Astrocyte of the hippocampus (primary cell): ENCODE measurements at regions not wholly inside any gene's neighbourhood (a gene's known extent, or its start where the extent isn't known, plus 50 kb on each side); places are given as distances from the start of the nearest gene placed in this dataset.

Experiments used
- DNase-seq: peaks from one replicate; pipeline ENCODE4 v3.0.0; 2011; ENCODE audit warnings: low read depth, low spot score

DNA sequence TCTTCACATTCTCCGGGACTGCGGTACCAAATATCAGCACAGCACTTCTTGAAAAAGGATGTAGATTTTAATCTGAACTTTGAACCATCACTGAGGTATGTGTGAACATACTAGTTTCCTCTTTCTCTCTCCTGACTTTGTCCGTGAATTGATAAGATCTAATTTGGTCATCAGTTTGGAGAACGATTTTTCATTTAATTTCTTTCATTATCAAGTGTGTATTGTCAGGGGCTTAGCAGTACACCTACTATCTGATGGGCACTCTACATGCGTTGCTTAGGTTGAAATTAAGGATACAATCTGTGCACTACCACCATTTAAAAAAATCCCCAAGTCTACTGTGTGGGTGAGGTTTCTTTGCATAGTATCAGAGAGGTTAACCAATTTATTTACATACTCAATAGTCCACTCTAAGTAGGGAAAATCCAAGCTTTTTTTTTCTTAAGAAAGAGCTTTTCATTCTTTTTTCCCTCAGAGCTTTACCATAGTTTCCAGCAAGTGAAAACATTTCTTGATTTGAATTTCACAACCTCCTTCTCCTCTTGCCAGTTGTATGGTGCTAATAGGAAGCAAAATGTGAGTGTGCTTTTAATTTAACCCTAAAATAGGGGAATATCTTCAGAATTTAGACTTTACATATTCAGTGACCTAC, 105.4 kb upstream of the ESR1 start:
- DNase-seq: no peak

DNA sequence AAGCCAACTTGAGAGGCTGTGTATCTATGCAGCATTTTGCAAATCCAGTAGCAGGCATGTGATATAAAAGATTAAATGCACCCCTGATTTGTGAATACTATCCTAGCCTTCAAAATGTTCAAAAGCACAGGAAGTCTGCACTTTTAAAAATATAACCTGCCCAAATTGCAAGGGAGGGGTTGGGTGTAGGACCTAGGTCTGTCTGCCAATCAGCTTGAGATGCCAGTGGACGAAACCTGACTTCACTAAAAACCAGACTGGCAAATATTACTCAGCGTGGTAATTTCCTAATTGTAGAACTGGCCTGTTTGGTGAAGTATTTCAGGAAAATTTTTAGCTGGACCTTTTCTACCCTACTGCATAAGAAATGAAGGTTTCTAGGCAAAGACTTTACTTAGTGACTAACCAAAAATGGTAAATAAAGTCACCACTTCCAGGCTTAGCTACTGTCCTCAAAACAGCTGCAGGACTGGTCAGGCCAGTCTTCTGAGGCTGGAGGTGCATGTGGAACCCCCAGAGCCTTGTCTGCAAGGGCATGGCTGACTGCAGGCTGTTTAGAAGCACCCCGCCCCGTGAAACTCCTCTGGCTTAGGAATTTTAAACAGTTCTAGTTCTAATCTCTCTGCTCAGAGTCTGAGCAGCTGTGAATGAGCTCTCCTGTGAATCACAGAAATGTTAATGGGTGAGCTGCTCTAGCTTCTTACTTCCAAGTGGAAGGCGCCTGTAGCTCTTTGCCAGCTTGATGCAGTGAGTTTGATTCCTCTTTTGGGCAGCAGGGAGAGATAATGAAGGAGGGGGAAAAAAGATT, 104.4 kb upstream of the ESR1 start:
- no peak for DNase-seq

DNA sequence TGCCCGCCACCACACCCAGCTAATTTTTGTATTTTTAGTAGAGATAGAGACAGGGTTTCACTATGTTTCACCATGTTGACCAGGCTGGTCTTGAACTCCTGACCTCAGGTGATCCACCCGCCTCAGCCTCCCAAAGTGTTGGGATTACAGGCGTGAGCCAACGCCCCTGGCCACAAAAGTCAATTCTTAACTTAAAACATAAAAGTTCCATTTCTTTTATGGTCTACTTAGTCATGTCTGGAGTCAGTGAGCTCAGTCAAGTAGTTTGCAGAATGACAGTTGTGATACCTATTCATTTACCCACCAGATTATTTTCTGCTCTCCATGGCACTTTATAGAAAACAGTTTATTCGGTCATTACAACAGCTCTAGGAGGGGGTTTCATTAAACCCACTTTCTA, 103.1 kb upstream of the ESR1 start:
- no peak for DNase-seq

DNA sequence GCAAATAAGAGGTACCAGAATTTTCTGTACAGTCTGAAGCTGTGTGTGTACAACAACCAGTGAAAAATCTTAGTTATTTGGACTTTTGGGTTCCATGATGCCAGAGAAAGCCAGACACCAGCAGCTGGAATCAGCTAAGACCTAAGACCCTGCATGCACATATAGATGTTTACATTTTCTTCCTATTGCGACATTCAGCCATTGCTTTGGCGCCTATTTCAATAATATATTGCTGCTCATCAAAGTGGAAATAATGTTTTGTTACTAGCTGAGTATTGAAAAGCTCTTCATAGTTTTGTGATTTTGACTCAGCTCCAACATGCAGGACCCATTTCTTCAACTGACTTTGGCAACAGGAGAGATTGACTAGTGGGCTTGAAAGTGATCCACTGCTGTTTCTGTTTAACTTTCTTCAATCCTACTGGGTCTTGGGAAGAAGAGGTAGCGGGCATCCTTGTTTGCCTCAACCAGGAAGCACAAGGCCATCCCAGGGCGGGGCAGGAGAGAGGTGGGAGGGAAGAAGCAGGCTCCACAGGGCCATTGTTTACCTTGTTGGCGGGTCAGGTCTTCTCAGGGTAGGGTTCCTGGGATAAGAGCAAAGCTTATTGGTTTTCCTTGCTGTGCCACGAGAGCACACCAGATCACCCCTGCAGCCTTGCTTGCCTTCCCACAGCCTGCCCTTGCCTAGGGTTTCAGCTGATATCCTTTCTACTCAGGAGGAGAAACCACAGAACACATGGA, 101.3 kb upstream of the ESR1 start:
- no peak for DNase-seq

DNA sequence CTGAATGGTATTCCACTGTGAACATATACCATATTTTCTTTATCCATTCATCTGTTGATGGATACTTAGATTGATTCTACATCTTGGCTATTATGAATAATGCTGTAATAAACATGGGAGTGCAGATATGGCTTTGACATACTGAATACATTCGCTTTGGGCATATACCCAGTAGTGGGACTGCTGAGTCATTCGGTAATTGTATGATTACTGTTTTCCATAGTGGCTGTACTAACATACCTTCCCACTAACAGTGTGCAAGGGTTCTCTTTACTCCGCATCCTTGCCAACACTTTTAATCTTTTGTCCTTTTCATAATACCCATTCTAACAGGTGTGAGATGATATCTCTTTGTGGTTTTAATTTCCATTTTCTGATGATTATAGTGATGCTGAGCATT, 98.2 kb upstream of the ESR1 start:
- no peak for DNase-seq

DNA sequence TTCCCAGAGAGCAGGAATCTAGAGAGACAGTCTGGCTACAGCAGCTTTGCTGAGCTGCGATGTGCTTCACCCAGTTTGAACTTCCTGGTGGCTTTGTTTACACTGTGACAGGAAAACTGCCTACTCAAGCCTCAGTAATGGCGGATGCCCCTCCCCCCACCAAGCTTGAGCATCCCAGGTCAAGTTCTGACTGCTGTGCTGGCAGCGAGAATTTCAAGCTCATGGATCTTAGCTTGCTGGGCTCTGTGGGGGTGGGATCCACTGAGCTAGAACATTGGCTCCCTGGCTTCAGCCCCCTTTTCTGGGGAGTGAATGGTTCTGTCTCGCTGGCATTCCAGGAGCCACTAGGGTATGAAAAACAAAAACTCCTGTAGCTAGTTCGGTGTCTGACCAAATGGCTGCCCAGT, 91.0 kb upstream of the ESR1 start:
- no peak for DNase-seq

DNA sequence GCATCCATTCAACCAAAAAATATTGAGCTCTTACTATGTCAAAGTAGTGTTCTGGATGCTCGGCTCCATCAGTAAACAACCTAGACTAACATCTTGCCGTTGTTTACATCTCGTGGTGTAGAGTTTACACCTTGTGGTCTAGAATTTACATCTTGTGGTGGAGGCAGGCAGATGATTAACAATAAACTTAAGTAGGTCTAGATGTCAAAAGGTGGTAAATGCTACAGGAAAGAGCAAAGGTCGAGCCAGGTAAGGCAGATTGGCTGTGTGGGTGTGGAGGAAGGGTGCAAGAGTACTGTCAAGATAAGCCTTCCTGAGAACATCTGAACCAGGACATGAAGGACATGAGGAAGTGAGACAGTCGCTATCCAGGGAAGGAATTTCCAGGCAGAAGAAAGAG, 88.4 kb upstream of the ESR1 start:
- DNase-seq: no peak

DNA sequence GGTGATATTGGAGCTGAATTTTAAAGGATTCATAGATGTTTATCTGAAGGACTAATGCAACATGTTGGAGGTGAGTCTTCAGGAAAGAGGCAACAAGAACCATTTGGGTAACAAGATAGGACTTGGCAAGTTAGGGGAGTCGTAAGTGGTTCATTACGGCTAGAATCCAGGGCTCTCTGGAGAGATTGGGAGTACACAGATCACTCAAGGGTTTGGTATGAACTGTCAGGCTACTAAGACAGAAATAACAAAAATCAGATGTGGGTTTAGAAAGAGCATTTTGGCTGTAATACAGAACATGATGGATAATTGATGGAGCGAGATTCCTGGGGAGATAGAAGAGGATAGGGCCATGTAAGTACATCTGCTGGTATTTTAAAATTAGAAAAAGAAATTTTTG, 86.3 kb upstream of the ESR1 start:
- DNase-seq: no peak

DNA sequence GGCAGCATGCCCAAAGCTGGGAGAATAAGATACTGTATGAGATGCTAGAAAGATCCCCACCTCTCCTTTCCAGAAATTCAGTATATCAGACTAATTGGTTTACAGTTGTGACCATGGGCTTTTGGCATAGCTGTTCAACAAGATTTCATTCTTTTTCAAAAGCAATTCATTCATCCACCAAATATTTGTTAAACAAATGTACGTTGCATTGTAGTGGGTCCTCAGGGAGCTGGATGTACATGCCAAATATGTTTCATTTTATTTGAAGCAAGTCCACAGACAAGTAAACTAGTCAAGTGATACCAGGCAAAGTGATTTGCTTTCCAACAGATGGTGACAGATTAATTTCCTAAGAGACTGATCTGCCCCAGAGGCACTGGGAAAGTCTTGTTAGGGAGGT, 85.8 kb upstream of the ESR1 start:
- no peak for DNase-seq

DNA sequence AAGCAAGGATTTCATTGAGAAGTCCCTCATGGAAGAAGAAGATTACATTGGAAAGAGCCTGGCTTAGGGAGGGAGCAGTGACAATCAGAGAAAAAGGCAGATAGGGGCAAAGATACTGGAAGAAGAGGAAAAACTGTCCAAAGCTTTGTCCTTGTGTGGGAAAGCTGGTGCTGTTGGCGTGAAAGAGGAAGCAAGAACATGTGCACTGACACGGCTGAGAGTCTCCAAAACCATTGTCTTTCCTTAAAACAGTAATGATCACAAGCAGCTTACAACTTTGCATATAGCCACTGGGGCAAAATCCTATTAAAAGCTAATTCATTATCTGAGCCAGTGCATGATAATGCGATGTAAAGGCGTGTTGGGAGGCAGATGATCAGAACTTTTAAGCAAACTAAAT, 85.1 kb upstream of the ESR1 start:
- DNase-seq: no peak

DNA sequence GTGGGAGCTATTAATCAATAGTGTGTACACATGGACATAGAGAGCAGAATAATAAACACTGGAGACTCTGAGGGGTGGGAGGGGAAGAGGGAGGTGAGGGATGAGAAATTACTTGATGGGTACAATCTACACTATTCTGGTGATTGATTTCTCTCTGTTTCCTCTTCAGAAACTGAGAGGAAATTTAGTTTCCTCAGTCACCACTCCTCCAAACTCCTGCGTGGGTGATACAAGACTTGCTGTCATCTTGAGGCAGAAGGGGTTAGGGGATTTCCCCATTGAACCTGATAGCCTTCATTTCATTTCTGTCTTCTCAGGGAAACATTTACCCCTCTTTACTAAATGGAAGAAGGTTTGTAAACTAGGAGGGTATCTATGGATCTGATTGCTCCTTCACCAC, 84.3 kb upstream of the ESR1 start:
- DNase-seq: no peak

DNA sequence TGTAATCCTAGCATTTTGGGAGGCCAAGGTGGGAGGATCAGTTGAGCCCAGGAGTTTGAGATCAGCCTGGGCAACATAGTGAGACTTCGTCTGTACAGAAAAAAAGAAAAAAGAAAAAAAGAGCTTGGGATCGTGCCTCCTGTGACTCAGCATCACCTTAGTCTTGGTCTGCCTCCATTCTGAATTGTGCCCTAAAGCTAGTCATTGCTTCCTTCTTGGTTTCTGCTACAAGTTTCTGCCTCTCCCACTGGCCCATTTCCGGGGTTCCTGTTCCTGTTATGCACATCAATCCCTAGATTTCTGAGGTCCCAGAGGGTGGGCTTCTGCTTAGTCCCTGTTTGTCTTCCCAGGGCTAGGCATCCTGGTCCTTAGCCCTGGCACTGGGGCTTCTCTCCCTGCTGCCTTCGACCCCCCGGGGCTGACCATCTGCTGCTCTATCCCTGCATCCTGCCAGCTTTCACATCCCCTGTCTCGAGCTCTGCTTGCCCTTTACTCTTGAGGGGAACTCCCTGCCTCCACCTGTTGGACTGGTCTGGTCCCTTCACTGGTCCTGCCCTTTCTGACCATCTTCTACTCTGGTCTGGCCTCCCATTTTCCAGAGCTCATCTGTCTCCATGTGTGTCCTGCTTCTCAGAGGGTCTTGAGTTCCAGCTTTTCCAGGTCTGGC, 77.5 kb upstream of the ESR1 start:
- DNase-seq: no peak

DNA sequence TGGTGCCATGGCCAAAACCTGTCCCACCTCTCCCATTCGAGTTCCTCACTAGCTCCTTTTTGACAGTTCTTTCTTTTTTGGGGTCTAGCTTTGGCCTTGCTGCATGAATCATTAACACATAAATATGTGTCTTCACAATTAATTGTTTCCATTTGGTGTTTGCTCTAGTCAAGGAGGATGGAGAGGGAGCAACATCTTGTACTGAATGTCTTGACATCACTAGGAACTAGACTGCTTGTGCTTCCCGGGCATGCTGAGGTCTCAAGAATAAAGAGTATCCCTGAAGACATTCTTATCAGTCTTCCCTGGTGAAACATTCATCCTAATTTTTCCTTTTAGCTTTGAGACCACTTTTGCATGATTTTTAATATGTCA, 77.0 kb upstream of the ESR1 start:
- no peak for DNase-seq

DNA sequence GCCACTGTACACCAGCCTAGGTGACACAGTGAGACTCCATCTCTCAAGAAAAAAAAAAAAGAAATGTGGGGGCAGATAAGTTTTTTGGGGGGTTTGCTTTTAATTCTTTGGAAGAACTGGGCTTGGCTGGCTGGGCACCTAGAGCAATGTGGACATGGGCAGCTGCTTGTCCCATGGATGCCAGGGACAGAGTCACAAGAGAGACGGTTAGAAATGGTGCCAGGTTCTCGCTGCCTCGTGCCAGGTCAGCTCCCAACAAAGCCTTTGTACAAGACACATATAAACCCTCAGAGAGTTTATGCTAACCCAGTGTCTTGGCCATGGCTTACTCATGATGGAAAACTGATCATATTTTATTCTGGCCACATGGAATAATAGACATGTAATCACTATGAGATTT, 76.2 kb upstream of the ESR1 start:
- no peak for DNase-seq

DNA sequence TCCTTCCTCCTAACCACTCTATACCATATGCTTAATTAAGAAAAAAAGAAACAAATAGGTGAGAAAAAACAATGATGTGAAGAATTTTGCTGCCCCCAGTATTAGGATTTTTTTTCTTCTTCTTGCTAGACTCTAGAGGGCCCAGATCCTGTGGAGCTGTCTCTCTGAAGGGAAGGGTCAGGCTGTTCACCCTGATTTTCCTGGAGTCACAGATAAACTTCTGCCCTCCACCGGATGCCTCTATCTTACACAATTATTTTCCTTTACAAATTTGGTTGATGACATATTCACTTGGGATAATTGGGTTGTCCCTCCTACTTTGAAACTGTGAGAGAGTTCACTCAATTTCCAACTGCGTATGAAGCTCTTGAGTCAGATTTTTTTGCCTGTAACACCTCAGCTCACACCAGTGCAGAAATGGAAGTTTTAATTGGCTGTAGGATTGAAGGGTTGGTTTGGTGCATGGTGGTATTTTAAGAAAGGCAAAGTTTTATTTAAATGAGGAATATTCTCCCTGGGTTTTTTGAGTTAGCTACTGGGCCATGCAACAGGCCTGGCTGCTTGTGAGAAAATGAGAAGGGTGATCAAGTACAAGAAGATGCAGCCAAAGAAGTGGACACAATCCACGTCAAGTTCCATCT, 73.7 kb upstream of the ESR1 start:
- DNase-seq: no peak

DNA sequence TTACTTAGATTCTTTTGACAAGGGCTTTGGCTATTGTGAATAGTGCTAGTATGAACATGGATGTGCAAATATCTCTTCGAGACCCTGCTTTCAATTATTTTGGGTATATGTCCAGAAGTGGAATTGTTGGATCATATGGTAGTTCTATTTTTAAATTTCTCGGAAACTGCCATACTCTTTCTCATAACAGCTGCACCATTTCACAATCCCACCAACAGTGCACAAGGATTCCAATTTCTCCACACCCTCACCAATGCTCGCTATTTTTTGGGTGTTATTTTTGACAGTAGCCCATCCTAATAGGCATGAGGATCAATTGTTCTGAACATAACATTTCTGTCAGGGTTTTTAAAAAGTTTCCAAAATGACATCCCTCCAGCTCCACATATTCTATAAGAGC, 69.2 kb upstream of the ESR1 start:
- DNase-seq: no peak

DNA sequence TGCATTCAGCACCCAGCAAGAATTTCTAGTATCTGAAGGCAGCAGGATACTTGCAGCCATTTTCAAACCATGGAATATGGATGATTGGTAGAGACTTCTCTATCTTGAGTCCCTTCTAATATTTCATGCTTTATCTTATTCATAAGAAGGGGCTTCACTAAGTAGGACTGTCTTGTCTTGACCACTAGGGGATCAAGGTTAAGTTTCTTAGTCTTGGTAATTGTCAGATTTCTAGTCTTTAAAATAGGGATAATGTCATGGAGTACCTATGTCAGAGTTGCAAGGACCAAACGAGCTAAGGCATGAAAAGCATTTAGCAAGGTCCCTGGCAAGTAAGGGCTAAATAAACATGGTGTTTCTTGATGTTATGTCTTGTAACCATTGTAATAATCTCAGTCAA, 68.5 kb upstream of the ESR1 start:
- DNase-seq: no peak

DNA sequence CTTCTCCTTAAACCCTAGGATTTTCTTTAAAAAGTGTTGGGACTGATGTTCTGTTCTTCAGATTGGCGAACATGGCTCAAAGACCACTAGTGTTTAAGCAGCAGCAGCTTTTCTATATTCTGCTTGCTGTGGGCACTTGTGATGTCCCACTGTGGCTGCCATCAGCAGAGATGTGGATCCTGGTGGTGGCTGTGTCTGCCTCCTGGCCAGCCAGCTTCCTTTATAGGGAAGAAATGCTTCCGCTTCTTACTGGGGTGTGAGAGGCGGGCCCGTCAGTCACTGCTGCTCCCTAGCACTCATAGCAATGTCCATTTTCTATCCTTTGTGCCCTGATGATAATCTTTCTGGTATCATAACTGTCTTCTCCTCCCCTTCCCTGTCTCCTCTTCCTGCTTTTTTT, 66.7 kb upstream of the ESR1 start:
- DNase-seq: no peak

DNA sequence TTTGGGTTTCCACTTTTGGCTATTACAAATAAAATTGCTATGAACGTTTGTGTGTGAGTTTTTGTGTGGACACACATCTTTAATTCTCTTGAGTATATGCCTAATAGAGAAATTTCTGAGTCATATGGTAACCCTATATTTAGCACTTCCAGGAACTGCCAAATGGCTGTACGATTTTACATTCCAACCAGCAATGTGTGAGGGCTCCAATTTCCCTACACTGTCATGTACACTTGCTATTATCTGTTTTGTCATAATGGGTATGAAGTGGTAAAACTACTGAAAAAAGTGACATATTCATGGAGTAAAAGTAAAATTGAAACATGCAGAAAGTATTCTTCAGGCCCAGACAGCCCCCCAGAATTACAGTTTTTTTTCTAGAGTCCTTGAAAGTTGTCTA, 59.6 kb upstream of the ESR1 start:
- DNase-seq: no peak

DNA sequence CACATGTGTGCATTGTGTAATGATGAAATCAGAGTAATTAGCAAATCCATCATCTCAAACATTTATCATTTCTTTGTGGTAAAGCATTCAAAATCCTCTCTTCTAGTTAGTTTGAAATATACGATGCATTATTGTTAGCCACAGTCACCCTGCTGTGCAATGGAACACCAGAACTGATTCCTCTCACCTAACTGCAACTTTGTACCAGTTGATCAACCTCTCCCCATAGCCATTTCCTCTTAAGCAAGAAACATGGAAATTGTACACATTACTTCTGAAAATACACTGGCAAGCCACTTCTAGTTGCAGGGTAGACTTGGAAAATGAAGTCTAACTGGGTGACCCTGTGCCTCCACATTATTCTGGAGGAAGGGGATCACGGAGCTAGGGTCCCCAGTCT, 58.1 kb upstream of the ESR1 start:
- DNase-seq: no peak

DNA sequence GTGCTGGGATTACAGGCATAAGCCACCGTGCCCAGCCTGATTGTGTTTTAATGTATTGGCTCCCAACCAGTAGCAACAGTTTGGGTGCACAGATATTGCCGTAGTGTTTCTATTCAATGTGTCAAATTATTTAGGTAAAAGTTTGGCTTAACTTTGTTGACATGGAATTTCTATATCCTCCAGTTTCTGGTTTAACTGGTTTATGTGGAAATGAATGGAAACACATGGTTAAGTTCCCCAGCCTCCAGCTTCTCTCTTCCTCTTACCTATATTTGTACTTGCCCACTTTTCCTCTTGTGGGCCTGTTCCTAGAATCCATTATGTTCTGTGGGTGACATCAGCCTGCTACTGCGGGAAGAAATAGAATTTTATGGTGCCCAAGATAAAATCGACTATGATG, 53.9 kb upstream of the ESR1 start:
- no peak for DNase-seq

DNA sequence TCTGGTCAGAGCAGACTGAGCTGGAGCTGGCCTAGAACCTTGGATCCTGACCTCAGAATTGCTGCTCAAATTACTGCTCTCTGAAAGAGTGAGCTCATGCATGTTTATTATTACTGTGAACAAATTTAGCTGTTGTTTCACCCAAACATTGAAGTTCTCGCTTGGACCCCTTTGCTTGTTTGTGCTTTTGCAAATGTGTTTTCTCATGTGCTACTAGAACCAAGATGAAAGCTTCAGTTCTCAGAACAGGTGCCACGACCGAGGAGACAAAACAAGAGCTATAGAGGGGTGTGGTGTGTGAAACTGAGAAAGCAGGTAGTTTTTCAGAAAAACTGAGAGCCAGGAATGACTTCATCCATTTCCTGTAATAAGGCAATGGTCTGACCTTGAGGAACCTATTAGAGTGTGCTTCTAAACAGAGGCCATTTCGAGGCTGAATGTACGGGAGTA, 50.0 kb upstream of the ESR1 start:
- DNase-seq: no peak
